Osteoblast (primary cell): ENCODE measurements at regions not wholly inside any gene's neighbourhood (a gene's known extent, or its start where the extent isn't known, plus 50 kb on each side); places are given as distances from the start of the nearest gene placed in this dataset.

Source experiments
- DNase-seq: peaks from one replicate; pipeline ENCODE4 v3.0.0; 2011; ENCODE audit warnings: low spot score, mixed read lengths; ENCODE audit not compliant: insufficient read length; ENCODE audit errors: missing footprints
- H2AFZ ChIP-seq: 2 replicates; pipeline ENCODE4 v1.6.0; 2011; ENCODE audit warnings: mild to moderate bottlenecking, low read length
- H3K27ac ChIP-seq: 2 replicates; pipeline ENCODE4 v1.5.1; 2011; ENCODE audit warnings: mild to moderate bottlenecking, low read depth, low read length, moderate library complexity
- H3K27me3 ChIP-seq: 2 replicates; pipeline ENCODE4 v1.6.0; 2012; ENCODE audit warnings: mild to moderate bottlenecking, control low read depth, inconsistent platforms, low read length, moderate library complexity; ENCODE audit not compliant: insufficient read depth
- H3K36me3 ChIP-seq: 2 replicates; pipeline ENCODE4 v1.5.1; 2011; ENCODE audit warnings: mild to moderate bottlenecking, low read length, control low read depth, moderate library complexity; ENCODE audit not compliant: insufficient read depth
- H3K4me1 ChIP-seq: 2 replicates; pipeline ENCODE4 v1.5.1; 2011; ENCODE audit warnings: mild to moderate bottlenecking, low read length, control low read depth, moderate library complexity; ENCODE audit not compliant: insufficient read depth
- H3K4me2 ChIP-seq: 2 replicates; pipeline ENCODE4 v1.6.0; 2011; ENCODE audit warnings: mild to moderate bottlenecking, low read length; ENCODE audit not compliant: insufficient read depth
- H3K4me3 ChIP-seq: fragments of 200-600 bp; sonication (generic); 3 replicates; pipeline ENCODE4 v1.5.1; 2012; ENCODE audit warnings: mild to moderate bottlenecking, low read length, inconsistent platforms; ENCODE audit not compliant: insufficient read depth
- H3K79me2 ChIP-seq: 2 replicates; pipeline ENCODE4 v1.6.0; 2012; ENCODE audit warnings: mild to moderate bottlenecking, low read length, control low read depth, inconsistent platforms; ENCODE audit not compliant: insufficient read depth
- H3K9me3 ChIP-seq: 2 replicates; pipeline ENCODE4 v1.5.1; 2011; ENCODE audit warnings: low read depth, low read length, control low read depth
- H4K20me1 ChIP-seq: 2 replicates; pipeline ENCODE4 v1.6.0; 2012; ENCODE audit warnings: mild to moderate bottlenecking, low read length, control low read depth; ENCODE audit not compliant: insufficient read depth
- CTCF ChIP-seq: IDR thresholded peaks from 2 replicates; pipeline ENCODE4 v1.5.1; 2011; ENCODE audit warnings: mild to moderate bottlenecking, low read depth, low read length, moderate library complexity; ENCODE audit errors: extremely low read depth

DNA sequence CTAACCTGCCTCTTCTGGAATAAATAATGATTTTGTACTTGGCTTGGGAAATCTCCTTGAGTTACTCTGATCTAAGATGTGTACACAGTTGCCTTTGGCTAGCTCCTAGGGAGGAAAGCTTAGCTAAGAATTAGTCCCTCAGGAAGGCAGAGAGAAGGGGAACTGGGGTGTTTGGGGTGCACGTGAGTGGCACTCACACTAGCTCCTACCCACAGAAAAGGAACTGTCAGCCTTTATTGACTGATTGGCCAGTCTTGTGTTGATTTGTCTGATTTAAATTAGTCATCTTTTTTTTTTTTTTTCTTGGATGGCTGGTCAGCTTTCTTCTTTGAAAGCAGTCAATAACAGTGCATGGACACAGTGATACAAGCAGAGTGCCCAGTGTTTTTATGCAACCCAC, 107.7 kb downstream of the DMRT2 start:
- Histone ChIP-seq H3K4me3 (no peak overlapping the region), H3K4me2 (no peak overlapping the region), H3K36me3 (no peaks in the 10 kb centered on the region), H4K20me1 (no peaks in the 10 kb centered on the region), H3K4me1 (no peaks in the 10 kb centered on the region), H3K27ac (no peak overlapping the region), H3K9me3 (no peaks in the 10 kb centered on the region), H3K79me2 (no peaks in the 10 kb centered on the region), H3K27me3 (no peaks in the 10 kb centered on the region), H2AFZ (no peak overlapping the region)
- no peak for DNase-seq
- no peak for TF ChIP-seq CTCF

DNA sequence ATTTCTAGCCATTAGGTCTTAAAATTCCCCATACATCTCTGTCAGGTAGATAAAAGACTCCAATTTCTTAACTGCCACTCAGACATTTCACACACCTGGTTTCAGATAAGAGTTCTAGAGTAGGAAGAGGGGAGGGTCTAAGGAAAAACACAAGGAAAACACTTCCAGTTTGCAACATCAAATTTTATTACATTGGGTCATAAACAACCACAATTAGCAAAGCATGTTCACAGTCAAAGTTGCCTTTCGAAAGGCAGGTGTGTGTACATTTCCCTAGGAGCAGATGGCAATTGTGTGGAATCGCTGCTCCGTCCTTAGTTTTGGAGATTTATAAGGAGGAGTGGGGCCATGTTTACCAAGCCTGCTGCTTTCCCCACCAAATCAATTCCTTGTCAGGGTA, 120.8 kb downstream of the DMRT2 start:
- H3K4me2 ChIP-seq: no peak overlapping the region
- H3K36me3 ChIP-seq: no peaks in the 10 kb centered on the region
- DNase-seq: no peak
- no peaks in the 10 kb centered on the region for H4K20me1 ChIP-seq
- no peak for TF ChIP-seq CTCF
- no peaks in the 10 kb centered on the region for H3K9me3 ChIP-seq
- no peak overlapping the region for H3K4me3 ChIP-seq
- no peaks in the 10 kb centered on the region for H3K27me3 ChIP-seq
- H3K27ac ChIP-seq: no peak overlapping the region
- H3K4me1 ChIP-seq: no peaks in the 10 kb centered on the region
- no peaks in the 10 kb centered on the region for H3K79me2 ChIP-seq
- H2AFZ ChIP-seq: no peak overlapping the region

DNA sequence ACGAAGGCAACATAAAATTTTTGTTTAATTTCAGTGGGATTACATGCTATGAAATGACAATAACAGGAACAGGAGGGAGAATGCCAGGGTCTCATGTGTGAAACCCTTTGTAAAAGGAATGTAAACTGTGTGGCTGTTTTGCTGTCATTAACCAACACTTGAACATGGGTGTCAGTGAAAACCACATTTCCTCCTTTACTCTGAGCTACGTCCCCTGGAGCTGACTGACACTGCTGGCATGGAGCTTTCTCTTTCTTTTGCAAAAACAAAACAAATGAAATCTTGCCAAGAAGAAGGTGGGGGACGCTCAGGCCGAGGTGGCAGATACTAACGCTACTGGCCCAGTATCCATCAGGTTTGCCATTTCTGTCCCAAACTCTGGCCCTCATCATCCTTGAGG, 121.4 kb downstream of the DMRT2 start:
- Histone ChIP-seq H3K27ac (no peak overlapping the region), H3K27me3 (no peaks in the 10 kb centered on the region), H3K79me2 (no peaks in the 10 kb centered on the region), H3K36me3 (no peaks in the 10 kb centered on the region), H4K20me1 (no peaks in the 10 kb centered on the region), H2AFZ (no peak overlapping the region), H3K4me3 (no peak overlapping the region), H3K4me2 (no peak overlapping the region), H3K4me1 (no peaks in the 10 kb centered on the region), H3K9me3 (no peaks in the 10 kb centered on the region)
- no peak for TF ChIP-seq CTCF
- DNase-seq: no peak

DNA sequence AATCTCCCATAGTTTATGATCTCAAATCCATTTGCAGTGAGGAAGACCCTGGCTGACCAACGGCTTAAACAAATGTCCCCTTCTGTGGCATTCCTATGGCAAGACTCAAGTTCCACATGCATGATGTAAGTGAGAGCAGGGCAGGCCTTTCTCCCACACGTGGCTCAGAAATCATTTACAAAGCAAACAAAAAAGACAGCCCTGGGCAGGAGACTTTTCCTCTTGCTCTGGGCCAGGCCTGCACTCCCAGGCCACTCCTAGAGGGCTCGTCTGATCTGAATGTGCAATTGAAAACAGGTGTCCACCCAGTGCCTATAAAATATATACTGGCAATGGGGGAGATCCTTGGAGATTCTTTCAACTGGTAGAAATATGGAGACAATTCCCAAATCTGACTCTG, 123.1 kb downstream of the DMRT2 start:
- Histone ChIP-seq H3K27ac (no peak overlapping the region), H3K27me3 (no peaks in the 10 kb centered on the region), H3K4me1 (no peaks in the 10 kb centered on the region), H3K4me2 (no peak overlapping the region), H4K20me1 (no peaks in the 10 kb centered on the region), H3K79me2 (no peaks in the 10 kb centered on the region), H2AFZ (no peak overlapping the region), H3K9me3 (no peaks in the 10 kb centered on the region), H3K4me3 (no peak overlapping the region), H3K36me3 (no peaks in the 10 kb centered on the region)
- no peak for TF ChIP-seq CTCF
- DNase-seq: no peak
